Lower leg skin (tissue), 3 donors: ENCODE measurements at regions not wholly inside any gene's neighbourhood (a gene's known extent, or its start where the extent isn't known, plus 50 kb on each side); places are given as distances from the start of the nearest gene placed in this dataset.

Experiments used
- POLR2A ChIP-seq, 2 donors: fragments of 450-650 bp; IDR thresholded peaks; one replicate each; pipeline ENCODE4 v1.6.1; 2016 to 2017; ENCODE audit warnings: antibody characterized with exemption in 2 of 2, mild to moderate bottlenecking in 1 of 2, moderate library complexity in 1 of 2
- TF ChIP-seq, protein P1 (sequence below), 3 donors: fragments of 450-650 bp; IDR thresholded peaks; one replicate each; pipeline ENCODE4 v1.5.1; 2016; ENCODE audit warnings: antibody characterized with exemption in 3 of 3, mild to moderate bottlenecking in 3 of 3, moderate library complexity in 2 of 3

DNA sequence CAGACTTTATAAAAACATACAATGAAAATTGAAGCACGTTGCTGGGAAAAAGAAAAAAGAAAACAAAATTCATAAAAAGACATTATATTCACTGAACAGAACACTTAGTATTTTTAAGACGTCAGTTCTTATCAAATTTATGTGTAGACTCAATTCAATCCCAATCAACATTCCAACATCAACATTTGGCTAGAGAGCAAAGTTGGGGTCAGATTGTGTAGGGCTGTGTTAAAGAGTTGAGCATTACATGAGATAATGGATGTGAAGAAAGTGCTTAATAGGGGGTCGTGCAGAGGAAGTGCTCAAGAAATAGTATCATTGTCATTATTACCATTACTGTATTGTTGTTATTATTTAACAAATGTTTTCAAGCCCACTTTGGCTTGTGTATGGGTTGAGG, 154.1 kb upstream of the TNP1 start:
- TF ChIP-seq, protein P1, sequence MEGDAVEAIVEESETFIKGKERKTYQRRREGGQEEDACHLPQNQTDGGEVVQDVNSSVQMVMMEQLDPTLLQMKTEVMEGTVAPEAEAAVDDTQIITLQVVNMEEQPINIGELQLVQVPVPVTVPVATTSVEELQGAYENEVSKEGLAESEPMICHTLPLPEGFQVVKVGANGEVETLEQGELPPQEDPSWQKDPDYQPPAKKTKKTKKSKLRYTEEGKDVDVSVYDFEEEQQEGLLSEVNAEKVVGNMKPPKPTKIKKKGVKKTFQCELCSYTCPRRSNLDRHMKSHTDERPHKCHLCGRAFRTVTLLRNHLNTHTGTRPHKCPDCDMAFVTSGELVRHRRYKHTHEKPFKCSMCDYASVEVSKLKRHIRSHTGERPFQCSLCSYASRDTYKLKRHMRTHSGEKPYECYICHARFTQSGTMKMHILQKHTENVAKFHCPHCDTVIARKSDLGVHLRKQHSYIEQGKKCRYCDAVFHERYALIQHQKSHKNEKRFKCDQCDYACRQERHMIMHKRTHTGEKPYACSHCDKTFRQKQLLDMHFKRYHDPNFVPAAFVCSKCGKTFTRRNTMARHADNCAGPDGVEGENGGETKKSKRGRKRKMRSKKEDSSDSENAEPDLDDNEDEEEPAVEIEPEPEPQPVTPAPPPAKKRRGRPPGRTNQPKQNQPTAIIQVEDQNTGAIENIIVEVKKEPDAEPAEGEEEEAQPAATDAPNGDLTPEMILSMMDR (IDR thresholded peaks at IDR 0.05) = no peak
- no peak for TF ChIP-seq POLR2A (IDR thresholded peaks at IDR 0.05)
